ENCODE measurements at regions not wholly inside any gene's neighbourhood (a gene's known extent, or its start where the extent isn't known, plus 50 kb on each side); places are given as distances from the start of the nearest gene placed in this dataset.

GRCh38 chr3:6805236-6805635 lies 55.7 kb upstream of the GRM7 start:
- Histone ChIP-seq H3K9ac (no peak overlapping the region), H3K4me3 (no peak overlapping the region), H3K36me3 (no peaks in the 10 kb centered on the region), H4K20me1 (no peaks in the 10 kb centered on the region), H3K4me1 (peaks cover 0 to 22% (median 11%) of the 10 kb centered on the region in 10 experiments; a peak in 10 of 20 replicates), H3K4me2 (no peak overlapping the region), H3K9me3 (replicated peaks in 1 of 11) (no peaks in the 10 kb centered on the region), H3K27me3 (no peaks in the 10 kb centered on the region), H3K27ac (no peak overlapping the region)
- no peak for TF ChIP-seq Cebpa-rat (IDR thresholded peaks at IDR 0.05)

- TF ChIP-seq Cebpa-rat (IDR thresholded peaks at IDR 0.05), result no peak
- Histone ChIP-seq H3K9me3 (replicated peaks in 1 of 11) (no peaks in the 10 kb centered on the region; a peak in 1 of 22 replicates), H3K36me3 (no peaks in the 10 kb centered on the region), H3K27ac (no peak overlapping the region), H3K4me1 (peaks cover 0 to 26% (median 11%) of the 10 kb centered on the region in 10 experiments; a peak in 10 of 20 replicates), H4K20me1 (no peaks in the 10 kb centered on the region), H3K9ac (no peak overlapping the region), H3K4me2 (no peak overlapping the region), H3K4me3 (no peak overlapping the region), H3K27me3 (no peaks in the 10 kb centered on the region)
Observed at GRCh38 chr3:6806991-6807390, 53.9 kb upstream of the GRM7 start.

DNA sequence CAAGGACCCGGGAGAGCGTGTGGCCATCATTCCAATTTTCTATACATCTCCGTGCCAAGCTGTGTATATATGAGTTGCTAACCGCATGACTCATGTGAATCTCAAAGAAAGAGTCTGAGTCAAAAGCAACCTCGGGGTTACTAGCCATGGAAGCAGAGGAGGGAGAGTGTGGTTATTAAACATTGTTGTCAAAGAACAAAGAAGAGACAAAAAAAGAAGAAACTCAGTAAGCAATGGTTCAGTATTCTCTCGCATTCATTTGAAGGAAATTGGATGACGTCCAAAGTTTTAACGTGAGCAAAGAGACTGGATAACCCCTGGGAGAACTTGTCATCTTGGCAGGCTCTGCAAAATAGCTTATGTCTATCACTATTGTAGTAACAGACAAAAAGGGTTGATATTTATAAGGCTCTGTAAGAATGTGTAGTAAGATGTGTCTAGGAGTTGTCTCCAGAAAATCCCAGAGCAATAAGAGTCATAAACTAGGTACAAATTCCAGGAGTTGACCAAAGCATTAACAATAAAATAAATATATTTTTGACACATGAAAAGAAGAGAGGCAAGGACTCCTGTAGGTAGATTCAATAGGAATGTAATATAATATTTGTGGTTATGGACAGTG lies 52.8 kb upstream of the GRM7 start:
- no peaks in the 10 kb centered on the region; a peak in 1 of 22 replicates for H3K9me3 ChIP-seq (replicated peaks in 1 of 11)
- peak overlapping the region in 4 of 11 experiments; percentile 16 to 43 (median 25); a peak in 3 of 22 replicates for H3K4me2 ChIP-seq
- no peak overlapping the region for H3K27ac ChIP-seq
- H3K4me1 ChIP-seq, result peaks cover 0 to 26% (median 11%) of the 10 kb centered on the region in 10 experiments; a peak in 10 of 20 replicates
- H4K20me1 ChIP-seq, result no peaks in the 10 kb centered on the region
- H3K4me3 ChIP-seq, result no peak overlapping the region
- no peak for TF ChIP-seq Cebpa-rat (IDR thresholded peaks at IDR 0.05)
- no peak overlapping the region for H3K9ac ChIP-seq
- no peaks in the 10 kb centered on the region for H3K36me3 ChIP-seq
- H3K27me3 ChIP-seq, result no peaks in the 10 kb centered on the region

DNA sequence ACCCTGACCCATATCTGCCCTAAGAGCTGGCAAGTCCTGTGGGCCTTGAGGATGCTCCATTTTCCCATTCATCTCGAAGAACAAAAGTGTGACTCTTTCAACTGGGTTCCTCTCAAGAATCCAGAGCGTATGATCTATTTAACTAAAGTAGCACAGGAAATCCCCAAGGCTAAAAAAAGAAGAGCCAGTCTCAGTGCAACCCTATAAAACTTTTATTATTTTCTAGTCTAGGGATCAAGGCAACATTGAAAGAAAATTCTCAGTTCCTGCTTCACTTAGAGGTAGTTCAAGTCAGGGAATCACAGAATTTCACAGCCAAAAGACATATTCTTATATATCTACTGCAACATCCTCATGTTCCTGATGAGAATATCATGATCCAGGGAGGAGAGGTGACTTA lies 51.6 kb upstream of the GRM7 start:
- H3K9me3 ChIP-seq (replicated peaks in 1 of 11), result peaks cover 0 to 5% (median 0%) of the 10 kb centered on the region in 11 experiments; a peak in 1 of 22 replicates
- peaks cover 0 to 26% (median 11%) of the 10 kb centered on the region in 10 experiments; a peak in 10 of 20 replicates for H3K4me1 ChIP-seq
- peak overlapping the region in 8 of 11 experiments; percentile 16 to 52 (median 42); a peak in 15 of 22 replicates for H3K4me2 ChIP-seq
- no peak overlapping the region for H3K4me3 ChIP-seq
- H3K27ac ChIP-seq, result no peak overlapping the region
- H4K20me1 ChIP-seq, result no peaks in the 10 kb centered on the region
- H3K27me3 ChIP-seq, result no peaks in the 10 kb centered on the region
- H3K36me3 ChIP-seq, result no peaks in the 10 kb centered on the region
- H3K9ac ChIP-seq, result no peak overlapping the region
- TF ChIP-seq Cebpa-rat (IDR thresholded peaks at IDR 0.05), result no peak

All from BLaER1 treated with 17β-estradiol and CSF1 and Interleukin-3, amounts not matched to agents 10 nM and 100 nM (cell line).